Nephron (organoid): ENCODE measurements at regions not wholly inside any gene's neighbourhood (a gene's known extent, or its start where the extent isn't known, plus 50 kb on each side); places are given as distances from the start of the nearest gene placed in this dataset.

Source experiments
- H3K27ac Mint-ChIP-seq, 3 experiments: 2 replicates each; pipeline ENCODE4 v1.8.0; 2020; ENCODE audit warnings: mixed read lengths in 3 of 3, mild to moderate bottlenecking in 2 of 3, moderate library complexity in 1 of 3
- H3K27me3 Mint-ChIP-seq: 2 replicates; pipeline ENCODE4 v1.8.0; 2021; ENCODE audit warnings: low read depth, mild to moderate bottlenecking, moderate library complexity, mixed read lengths
- H3K36me3 Mint-ChIP-seq: 2 replicates; pipeline ENCODE4 v1.8.0; 2020; ENCODE audit warnings: low read depth, mixed read lengths
- H3K4me1 Mint-ChIP-seq: 2 replicates; pipeline ENCODE4 v1.8.0; 2020; ENCODE audit warnings: mixed read lengths
- H3K4me3 Mint-ChIP-seq, 3 experiments: 2 replicates each; pipeline ENCODE4 v1.8.0; 2020; ENCODE audit warnings: mild to moderate bottlenecking in 3 of 3, mixed read lengths in 3 of 3, moderate library complexity in 2 of 3
- H3K9me3 Mint-ChIP-seq: 2 replicates; pipeline ENCODE4 v1.8.0; 2020; ENCODE audit warnings: mixed read lengths
- CTCF ChIP-seq, 3 experiments: fragments of 200-600 bp; sonication (generic); IDR thresholded peaks; one replicate each; pipeline ENCODE4 v1.5.0; 2021; ENCODE audit warnings: antibody characterized with exemption in 3 of 3; ENCODE audit not compliant: unreplicated experiment in 3 of 3

GRCh38 chr20:7736336-7736735 is 203.9 kb downstream of the HAO1 start:
- no peaks in the 10 kb centered on the region for H3K36me3 Mint-ChIP-seq

GRCh38 chr20:7741866-7742265 is 198.4 kb downstream of the HAO1 start:
- Mint-ChIP-seq H3K27ac (no peak overlapping the region), H3K36me3 (no peaks in the 10 kb centered on the region)

More at GRCh38 chr20:7736336-7736735, 203.9 kb downstream of the HAO1 start:
- Mint-ChIP-seq H3K4me3 (no peak overlapping the region), H3K27me3 (no peaks in the 10 kb centered on the region), H3K4me1 (no peaks in the 10 kb centered on the region), H3K9me3 (no peaks in the 10 kb centered on the region), H3K27ac (no peak overlapping the region)
- no peak for TF ChIP-seq CTCF (IDR thresholded peaks at IDR 0.05; ENCODE audit: unreplicated experiment in 3 of 3)

GRCh38 chr20:7742479-7742878 is 197.8 kb downstream of the HAO1 start:
- Mint-ChIP-seq H3K36me3 (no peaks in the 10 kb centered on the region), H3K27ac (no peak overlapping the region), H3K27me3 (no peaks in the 10 kb centered on the region), H3K4me3 (no peak overlapping the region), H3K9me3 (no peaks in the 10 kb centered on the region), H3K4me1 (no peaks in the 10 kb centered on the region)
- no peak for TF ChIP-seq CTCF (IDR thresholded peaks at IDR 0.05; ENCODE audit: unreplicated experiment in 3 of 3)

More at GRCh38 chr20:7741866-7742265, 198.4 kb downstream of the HAO1 start:
- Mint-ChIP-seq H3K4me3 (no peak overlapping the region), H3K9me3 (no peaks in the 10 kb centered on the region), H3K27me3 (no peaks in the 10 kb centered on the region), H3K4me1 (no peaks in the 10 kb centered on the region)
- TF ChIP-seq CTCF (IDR thresholded peaks at IDR 0.05; ENCODE audit: unreplicated experiment in 3 of 3), result no peak

- Mint-ChIP-seq H3K4me3 (no peak overlapping the region), H3K27me3 (no peaks in the 10 kb centered on the region), H3K4me1 (no peaks in the 10 kb centered on the region), H3K9me3 (no peaks in the 10 kb centered on the region), H3K27ac (no peak overlapping the region), H3K36me3 (no peaks in the 10 kb centered on the region)
- TF ChIP-seq CTCF (IDR thresholded peaks at IDR 0.05; ENCODE audit: unreplicated experiment in 3 of 3), result no peak
Measured at GRCh38 chr20:7744411-7744810, 195.8 kb downstream of the HAO1 start.

DNA sequence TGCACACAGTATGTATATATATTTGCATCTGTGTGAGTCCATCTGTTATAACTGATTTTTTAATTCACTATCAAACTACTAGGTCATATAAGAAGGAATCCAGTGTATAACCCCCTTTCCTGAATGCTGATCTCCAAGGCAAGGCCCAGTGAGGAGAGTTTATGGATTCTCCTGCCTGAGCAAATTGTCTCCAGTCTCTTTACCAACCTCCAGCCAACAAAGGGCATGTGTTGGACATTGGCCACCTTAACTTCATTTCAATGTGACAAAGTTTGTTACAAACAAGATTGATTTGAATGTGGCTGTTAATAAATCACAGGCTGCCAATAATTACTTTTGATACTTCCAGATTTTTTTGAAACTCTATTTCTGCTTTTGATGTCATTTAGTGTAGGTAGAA is 191.6 kb downstream of the HAO1 start:
- H3K9me3 Mint-ChIP-seq, result no peaks in the 10 kb centered on the region
- H3K4me1 Mint-ChIP-seq, result no peaks in the 10 kb centered on the region
- TF ChIP-seq CTCF (IDR thresholded peaks at IDR 0.05; ENCODE audit: unreplicated experiment in 3 of 3), result no peak
- H3K4me3 Mint-ChIP-seq, result no peak overlapping the region
- H3K36me3 Mint-ChIP-seq, result no peaks in the 10 kb centered on the region
- no peak overlapping the region for H3K27ac Mint-ChIP-seq
- no peaks in the 10 kb centered on the region for H3K27me3 Mint-ChIP-seq

DNA sequence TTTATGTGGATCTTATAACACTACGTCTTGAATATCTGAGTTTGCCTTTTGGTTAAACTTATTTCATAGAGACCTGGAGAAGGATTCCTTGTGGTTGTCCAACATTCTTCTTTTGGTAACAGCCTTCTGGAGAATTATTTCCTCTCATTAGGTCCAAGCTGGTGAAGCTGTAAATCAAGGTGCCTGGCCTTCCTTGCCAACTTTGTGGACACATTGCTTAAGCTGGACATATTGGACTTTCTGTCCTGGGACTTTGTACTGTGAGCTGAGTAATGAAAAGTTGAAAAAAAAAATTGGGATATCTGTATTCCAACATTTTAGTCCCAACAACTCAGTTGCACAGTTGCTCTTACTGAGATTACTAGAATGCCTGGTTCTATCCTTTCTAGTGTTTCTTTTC is 186.2 kb downstream of the HAO1 start:
- no peaks in the 10 kb centered on the region for H3K4me1 Mint-ChIP-seq
- H3K27me3 Mint-ChIP-seq, result no peaks in the 10 kb centered on the region
- H3K27ac Mint-ChIP-seq, result no peak overlapping the region
- no peak overlapping the region for H3K4me3 Mint-ChIP-seq
- H3K9me3 Mint-ChIP-seq, result no peaks in the 10 kb centered on the region
- TF ChIP-seq CTCF (IDR thresholded peaks at IDR 0.05; ENCODE audit: unreplicated experiment in 3 of 3), result no peak
- H3K36me3 Mint-ChIP-seq, result no peaks in the 10 kb centered on the region
